GM10266 (cell line): ENCODE measurements at regions not wholly inside any gene's neighbourhood (a gene's known extent, or its start where the extent isn't known, plus 50 kb on each side); places are given as distances from the start of the nearest gene placed in this dataset.

ENCODE experiments used
- DNase-seq: peaks from one replicate; pipeline ENCODE4 v3.0.0; 2012; ENCODE audit errors: extremely low spot score
- TF ChIP-seq, protein P1 (sequence below): IDR thresholded peaks from 2 replicates; pipeline ENCODE4 v1.5.1; 2012; ENCODE audit warnings: mild to moderate bottlenecking, low read depth; ENCODE audit not compliant: control insufficient read depth, insufficient read depth; ENCODE audit errors: missing control alignments

GRCh38 chr4:144202081-144202480 lies 61.6 kb upstream of the GYPA start:
- no peak for DNase-seq
- TF ChIP-seq, protein P1, sequence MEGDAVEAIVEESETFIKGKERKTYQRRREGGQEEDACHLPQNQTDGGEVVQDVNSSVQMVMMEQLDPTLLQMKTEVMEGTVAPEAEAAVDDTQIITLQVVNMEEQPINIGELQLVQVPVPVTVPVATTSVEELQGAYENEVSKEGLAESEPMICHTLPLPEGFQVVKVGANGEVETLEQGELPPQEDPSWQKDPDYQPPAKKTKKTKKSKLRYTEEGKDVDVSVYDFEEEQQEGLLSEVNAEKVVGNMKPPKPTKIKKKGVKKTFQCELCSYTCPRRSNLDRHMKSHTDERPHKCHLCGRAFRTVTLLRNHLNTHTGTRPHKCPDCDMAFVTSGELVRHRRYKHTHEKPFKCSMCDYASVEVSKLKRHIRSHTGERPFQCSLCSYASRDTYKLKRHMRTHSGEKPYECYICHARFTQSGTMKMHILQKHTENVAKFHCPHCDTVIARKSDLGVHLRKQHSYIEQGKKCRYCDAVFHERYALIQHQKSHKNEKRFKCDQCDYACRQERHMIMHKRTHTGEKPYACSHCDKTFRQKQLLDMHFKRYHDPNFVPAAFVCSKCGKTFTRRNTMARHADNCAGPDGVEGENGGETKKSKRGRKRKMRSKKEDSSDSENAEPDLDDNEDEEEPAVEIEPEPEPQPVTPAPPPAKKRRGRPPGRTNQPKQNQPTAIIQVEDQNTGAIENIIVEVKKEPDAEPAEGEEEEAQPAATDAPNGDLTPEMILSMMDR = no peak

DNA sequence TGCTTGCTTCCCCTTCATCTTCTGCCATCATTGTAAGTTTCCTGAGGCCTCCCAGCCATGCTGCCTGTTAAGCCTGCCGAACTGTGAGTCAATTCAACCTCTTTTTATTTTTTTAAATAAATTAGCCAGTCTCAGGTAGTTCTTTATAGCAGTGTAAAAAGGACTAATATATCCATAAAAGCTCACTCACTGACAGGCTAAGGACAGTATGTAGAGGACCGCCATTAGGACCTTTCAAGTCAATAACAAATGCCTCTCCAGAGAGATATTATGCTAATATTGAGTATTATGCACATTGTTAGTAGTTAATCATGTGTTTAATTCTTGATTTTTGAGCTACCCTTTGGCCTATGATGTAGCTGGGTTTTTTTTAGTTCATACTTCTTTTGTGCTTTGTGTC lies 62.6 kb upstream of the GYPA start:
- TF ChIP-seq, protein P1 = no peak

DNA sequence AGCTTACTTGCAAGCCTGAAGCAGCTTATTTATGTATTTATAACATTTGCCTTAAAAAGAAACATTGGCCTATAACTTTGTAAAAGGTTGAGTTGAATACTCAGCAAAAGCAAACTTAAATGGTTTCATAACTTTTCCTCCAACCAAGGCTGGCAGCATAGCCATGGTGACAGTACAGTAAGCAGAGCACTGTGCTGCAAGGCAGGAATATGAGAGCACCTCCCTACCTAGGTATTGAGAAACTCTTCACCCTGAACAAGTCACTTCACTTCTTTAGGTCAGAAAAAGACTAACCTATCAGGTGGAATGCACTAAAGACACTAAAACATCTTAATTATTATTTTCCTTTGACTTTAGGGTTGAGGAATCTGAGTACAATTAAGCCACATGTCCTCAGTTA lies 63.9 kb upstream of the GYPA start:
- TF ChIP-seq, protein P1 = no peak
- no peak for DNase-seq

More for the DNA sequence above, 62.6 kb upstream of the GYPA start:
- DNase-seq = no peak

- DNase-seq = no peak
- TF ChIP-seq, protein P1 = no peak
Observed at GRCh38 chr4:144206711-144207110, 66.2 kb upstream of the GYPA start.

- TF ChIP-seq, protein P1 = no peak
Observed at GRCh38 chr4:144208074-144208473, 67.6 kb upstream of the GYPA start.

DNA sequence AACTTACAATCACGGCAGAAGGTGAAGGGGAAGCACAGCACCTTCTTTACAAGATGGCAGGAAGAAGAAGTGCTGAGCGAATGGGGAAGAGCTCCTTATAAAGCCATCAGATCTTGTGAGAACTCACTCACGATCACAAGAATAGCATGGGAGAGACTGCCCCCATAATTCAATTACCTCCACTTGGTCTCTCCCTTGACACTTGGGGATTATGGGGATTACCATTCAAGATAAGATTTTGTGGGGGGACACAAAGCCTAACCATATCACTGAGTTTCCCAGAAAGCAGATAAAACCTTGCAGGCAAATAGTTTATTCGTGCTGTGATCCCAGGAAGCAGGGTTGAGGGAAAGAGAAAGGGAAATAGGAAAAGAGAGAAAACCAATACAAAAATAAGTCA lies 69.0 kb upstream of the GYPA start:
- TF ChIP-seq, protein P1 = no peak
- DNase-seq = no peak

More at GRCh38 chr4:144208074-144208473, 67.6 kb upstream of the GYPA start:
- no peak for DNase-seq

DNA sequence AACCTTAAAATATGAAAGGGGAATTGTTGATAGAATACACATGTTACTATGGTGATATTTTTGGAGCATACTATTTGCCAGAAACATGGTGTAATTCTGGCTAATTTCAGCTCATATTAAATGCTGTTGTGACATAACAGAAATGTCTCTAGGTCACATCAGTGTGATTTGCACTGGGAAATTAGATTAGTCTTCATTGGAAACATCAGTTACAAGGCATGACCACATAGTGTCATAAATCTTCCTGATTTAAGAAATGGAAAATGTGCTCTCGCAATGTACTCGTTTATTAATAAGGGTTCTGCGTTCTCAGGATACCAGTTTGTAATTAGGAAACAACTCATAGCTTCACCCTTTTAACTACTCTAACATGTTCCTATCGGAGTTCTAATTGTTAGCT lies 72.9 kb upstream of the GYPA start:
- TF ChIP-seq, protein P1 = no peak
- no peak for DNase-seq

DNA sequence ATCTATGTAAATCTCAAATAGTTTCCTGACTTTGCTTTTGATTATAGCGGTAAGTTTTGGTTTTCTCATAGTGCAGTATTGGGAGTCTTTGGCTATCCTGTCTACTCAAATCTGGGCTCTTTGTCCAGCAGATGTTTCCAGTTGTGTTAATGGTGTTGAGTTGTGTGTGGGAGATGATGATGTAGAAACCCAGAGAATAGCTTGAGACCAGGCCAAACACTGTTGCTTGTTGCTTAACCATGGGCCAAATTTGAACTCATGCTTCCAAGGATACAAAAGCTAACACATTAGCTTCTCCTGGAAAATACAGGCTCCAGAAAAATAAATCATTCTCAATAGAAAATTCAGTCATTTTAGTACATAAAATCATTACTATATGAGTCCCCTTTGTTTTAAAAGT lies 82.6 kb upstream of the GYPA start:
- no peak for DNase-seq
- TF ChIP-seq, protein P1 = no peak
